Keratinocyte (primary cell): ENCODE measurements at regions not wholly inside any gene's neighbourhood (a gene's known extent, or its start where the extent isn't known, plus 50 kb on each side); places are given as distances from the start of the nearest gene placed in this dataset.

Experiments
- DNase-seq: peaks from one replicate; pipeline ENCODE4 v3.0.0-alpha.2; 2011; ENCODE audit warnings: low read depth, missing footprints, low spot score
- FAIRE-seq: peaks from 2 replicates; lab custom pipeline; 2011; peaks lifted over from hg19 to GRCh38; lab: Jason Lieb, UNC
- H2AFZ ChIP-seq: 2 replicates; pipeline ENCODE4 v1.6.0; 2012; ENCODE audit warnings: low read length, control low read depth, inconsistent platforms; ENCODE audit not compliant: control insufficient read depth
- H3K27ac ChIP-seq: 2 replicates; pipeline ENCODE4 v1.5.1; 2011; ENCODE audit warnings: low read length; ENCODE audit not compliant: control insufficient read depth, insufficient read depth
- H3K27me3 ChIP-seq: 3 replicates; pipeline ENCODE4 v1.6.0; 2011; ENCODE audit warnings: low read length; ENCODE audit not compliant: control insufficient read depth, insufficient read depth; ENCODE audit errors: extremely low read depth
- H3K36me3 ChIP-seq, 2 experiments: 2 replicates in 1 of 2; 3 replicates in 1 of 2; pipeline ENCODE4 v1.5.1; 2011; ENCODE audit warnings: low read length in 2 of 2, mild to moderate bottlenecking in 1 of 2; ENCODE audit not compliant: control insufficient read depth in 2 of 2, insufficient read depth in 2 of 2; ENCODE audit errors: extremely low read depth in 1 of 2
- H3K4me1 ChIP-seq: 3 replicates; pipeline ENCODE4 v1.5.1; 2011; ENCODE audit warnings: low read length; ENCODE audit not compliant: control insufficient read depth, insufficient read depth; ENCODE audit errors: extremely low read depth
- H3K4me2 ChIP-seq: 3 replicates; pipeline ENCODE4 v1.6.0; 2011; ENCODE audit warnings: low read depth, low read length; ENCODE audit not compliant: control insufficient read depth, insufficient read depth; ENCODE audit errors: extremely low read depth
- H3K4me3 ChIP-seq, 3 experiments: fragments of 200-600 bp in 1 of 3; sonication (generic) in 1 of 3; 2 replicates in 2 of 3; 3 replicates in 1 of 3; pipeline ENCODE4 v1.5.1; 2011 to 2016; ENCODE audit warnings: low read length in 3 of 3, mild to moderate bottlenecking in 3 of 3, control low read depth in 2 of 3, inconsistent platforms in 1 of 3, low read depth in 1 of 3, mixed read lengths in 1 of 3, mixed run types in 1 of 3, moderate library complexity in 1 of 3; ENCODE audit not compliant: control insufficient read depth in 2 of 3, insufficient read depth in 2 of 3; ENCODE audit errors: extremely low read depth in 1 of 3
- H3K79me2 ChIP-seq: 2 replicates; pipeline ENCODE4 v1.6.0; 2012; ENCODE audit warnings: low read length; ENCODE audit not compliant: control insufficient read depth, insufficient read depth
- H3K9ac ChIP-seq: 3 replicates; pipeline ENCODE4 v1.6.0; 2011; ENCODE audit warnings: low read length; ENCODE audit not compliant: control insufficient read depth, insufficient read depth; ENCODE audit errors: extremely low read depth
- H3K9me1 ChIP-seq: 3 replicates; pipeline ENCODE4 v1.6.0; 2011; ENCODE audit warnings: low read length; ENCODE audit not compliant: control insufficient read depth, insufficient read depth; ENCODE audit errors: extremely low read depth
- H3K9me3 ChIP-seq: 2 replicates; pipeline ENCODE4 v1.5.1; 2012; ENCODE audit warnings: low read depth, low read length; ENCODE audit not compliant: control insufficient read depth
- H4K20me1 ChIP-seq: 3 replicates; pipeline ENCODE4 v1.6.0; 2011; ENCODE audit warnings: low read length; ENCODE audit not compliant: control insufficient read depth, insufficient read depth; ENCODE audit errors: extremely low read depth
- CTCF ChIP-seq, 3 experiments: IDR thresholded peaks in 1 of 3; conservative IDR thresholded peaks in 1 of 3; optimal IDR thresholded peaks in 1 of 3; 2 replicates in 2 of 3; 3 replicates in 1 of 3; pipeline versions ENCODE3 to v1.5.1; 2011; ENCODE audit warnings: low read length in 3 of 3, mild to moderate bottlenecking in 3 of 3, moderate library complexity in 2 of 3, control low read depth in 1 of 3, inconsistent platforms in 1 of 3; ENCODE audit not compliant: insufficient read depth in 2 of 3; ENCODE audit errors: extremely low read depth in 1 of 3
- EZH2 ChIP-seq: IDR thresholded peaks from one replicate; pipeline ENCODE4 v1.6.1; 2012; ENCODE audit warnings: inconsistent platforms, mild to moderate bottlenecking, low read length, moderate library complexity
- dilution Hi-C: fragments of 300-500 bp; cut with MboI; formaldehyde crosslinking; loops from one replicate; pipeline ENCODE4 v1.7.0; 2020; ENCODE audit warnings: low sequenced_read_pairs; ENCODE audit not compliant: extremely low pct_ligation_motif_present

GRCh38 chr6:114595591-114595990 lies 252.8 kb upstream of the HS3ST5 start:
- dilution Hi-C loops, result no loop called here
- no peak for TF ChIP-seq CTCF (optimal IDR thresholded peaks at IDR 0.05 in 1 of 3, IDR thresholded peaks at IDR 0.05 in 1 of 3, conservative IDR thresholded peaks at IDR 0.05 in 1 of 3; ENCODE audit: extremely low read depth in 1 of 3, insufficient read depth in 2 of 3, low read length in 3 of 3)
- no peak for TF ChIP-seq EZH2
- no peaks in the 10 kb centered on the region for H3K36me3 ChIP-seq
- no peak for FAIRE-seq
- H4K20me1 ChIP-seq, result no peaks in the 10 kb centered on the region
- DNase-seq, result no peak
- no peaks in the 10 kb centered on the region for H3K9me3 ChIP-seq
- no peak overlapping the region for H3K4me2 ChIP-seq
- H3K79me2 ChIP-seq, result no peaks in the 10 kb centered on the region
- H2AFZ ChIP-seq, result no peak overlapping the region
- H3K27me3 ChIP-seq, result no peaks in the 10 kb centered on the region
- no peaks in the 10 kb centered on the region for H3K9me1 ChIP-seq
- H3K9ac ChIP-seq, result no peak overlapping the region
- no peak overlapping the region for H3K27ac ChIP-seq
- no peaks in the 10 kb centered on the region for H3K4me1 ChIP-seq
- no peak overlapping the region for H3K4me3 ChIP-seq

GRCh38 chr6:114595186-114595585 lies 252.4 kb upstream of the HS3ST5 start:
- no peak overlapping the region for H3K4me3 ChIP-seq
- H3K9ac ChIP-seq, result no peak overlapping the region
- TF ChIP-seq CTCF (optimal IDR thresholded peaks at IDR 0.05 in 1 of 3, IDR thresholded peaks at IDR 0.05 in 1 of 3, conservative IDR thresholded peaks at IDR 0.05 in 1 of 3; ENCODE audit: extremely low read depth in 1 of 3, insufficient read depth in 2 of 3, low read length in 3 of 3) (no peak), EZH2 (no peak)
- no peaks in the 10 kb centered on the region for H4K20me1 ChIP-seq
- DNase-seq (no peak), FAIRE-seq (no peak)
- no peaks in the 10 kb centered on the region for H3K27me3 ChIP-seq
- no peak overlapping the region for H3K4me2 ChIP-seq
- H3K79me2 ChIP-seq, result no peaks in the 10 kb centered on the region
- no peak overlapping the region for H2AFZ ChIP-seq
- no peaks in the 10 kb centered on the region for H3K4me1 ChIP-seq
- no peak overlapping the region for H3K27ac ChIP-seq
- H3K36me3 ChIP-seq, result no peaks in the 10 kb centered on the region
- H3K9me3 ChIP-seq, result no peaks in the 10 kb centered on the region
- dilution Hi-C loops, result no loop called here
- no peaks in the 10 kb centered on the region for H3K9me1 ChIP-seq
